ENCODE measurements at regions not wholly inside any gene's neighbourhood (a gene's known extent, or its start where the extent isn't known, plus 50 kb on each side); places are given as distances from the start of the nearest gene placed in this dataset.
"Not testable (repeated sequence)": the region's sequence is repeated elsewhere in the genome, so short reads cannot be mapped to it uniquely, and the experiment has no call there.

GRCh38 chr13:18211752-18212560 is 969.7 kb downstream of the TUBA3C start:
- TF ChIP-seq CTCF, POLR2AphosphoS5 (IDR thresholded peaks at IDR 0.05): not testable (repeated sequence)

Data from breast epithelium (tissue), 3 donors.